Fibroblast of mammary gland (primary cell): ENCODE measurements at regions not wholly inside any gene's neighbourhood (a gene's known extent, or its start where the extent isn't known, plus 50 kb on each side); places are given as distances from the start of the nearest gene placed in this dataset.

Experiments
- DNase-seq: peaks from one replicate; pipeline ENCODE4 v3.0.0-alpha.2; 2010; ENCODE audit warnings: low read depth
- H3K4me3 ChIP-seq: 2 replicates; pipeline ENCODE4 v1.5.1; 2011; ENCODE audit warnings: low read depth, mild to moderate bottlenecking, low read length, moderate library complexity; ENCODE audit not compliant: control insufficient read depth
- TF ChIP-seq, protein P1 (sequence below): conservative IDR thresholded peaks from 2 replicates; pipeline ENCODE4 v1.5.1; 2011; ENCODE audit warnings: low read depth, low read length, inconsistent platforms; ENCODE audit not compliant: control insufficient read depth, insufficient read depth

DNA sequence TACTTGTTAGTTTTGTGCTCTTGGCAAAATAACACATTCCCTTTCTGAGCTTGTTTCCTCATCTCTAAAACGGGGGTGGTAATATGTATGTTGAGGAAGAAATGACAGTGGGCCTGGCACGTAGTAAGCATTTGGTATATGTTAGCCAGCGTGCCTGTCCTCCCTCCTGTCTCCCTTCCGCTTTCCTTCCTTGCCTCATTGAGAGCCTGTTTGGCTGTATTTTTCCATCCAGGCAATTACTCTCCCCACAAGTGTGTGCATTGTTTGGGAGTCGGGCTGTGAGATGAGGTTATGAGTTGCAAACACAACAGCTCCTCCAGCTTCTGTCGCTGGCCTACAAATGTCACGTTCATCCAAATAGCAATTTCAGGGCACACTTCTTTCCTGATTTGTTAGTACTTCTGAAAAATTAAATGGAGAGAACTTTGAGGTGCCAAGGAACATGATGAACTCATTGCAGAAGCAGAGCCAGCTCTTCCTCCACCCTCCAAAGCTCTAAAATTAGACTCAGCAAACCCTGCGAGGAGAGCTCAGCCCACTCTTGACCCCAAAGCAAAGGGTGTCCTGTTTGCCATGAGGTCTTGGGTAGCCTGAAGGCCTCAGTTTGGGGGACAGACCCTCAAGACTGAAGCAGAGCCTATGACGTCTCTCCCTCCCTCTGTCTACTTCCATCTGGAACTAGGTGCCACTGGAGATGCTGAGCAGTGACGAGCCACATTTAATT lies 50.7 kb upstream of the TOX2 start:
- TF ChIP-seq, protein P1, sequence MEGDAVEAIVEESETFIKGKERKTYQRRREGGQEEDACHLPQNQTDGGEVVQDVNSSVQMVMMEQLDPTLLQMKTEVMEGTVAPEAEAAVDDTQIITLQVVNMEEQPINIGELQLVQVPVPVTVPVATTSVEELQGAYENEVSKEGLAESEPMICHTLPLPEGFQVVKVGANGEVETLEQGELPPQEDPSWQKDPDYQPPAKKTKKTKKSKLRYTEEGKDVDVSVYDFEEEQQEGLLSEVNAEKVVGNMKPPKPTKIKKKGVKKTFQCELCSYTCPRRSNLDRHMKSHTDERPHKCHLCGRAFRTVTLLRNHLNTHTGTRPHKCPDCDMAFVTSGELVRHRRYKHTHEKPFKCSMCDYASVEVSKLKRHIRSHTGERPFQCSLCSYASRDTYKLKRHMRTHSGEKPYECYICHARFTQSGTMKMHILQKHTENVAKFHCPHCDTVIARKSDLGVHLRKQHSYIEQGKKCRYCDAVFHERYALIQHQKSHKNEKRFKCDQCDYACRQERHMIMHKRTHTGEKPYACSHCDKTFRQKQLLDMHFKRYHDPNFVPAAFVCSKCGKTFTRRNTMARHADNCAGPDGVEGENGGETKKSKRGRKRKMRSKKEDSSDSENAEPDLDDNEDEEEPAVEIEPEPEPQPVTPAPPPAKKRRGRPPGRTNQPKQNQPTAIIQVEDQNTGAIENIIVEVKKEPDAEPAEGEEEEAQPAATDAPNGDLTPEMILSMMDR: no peak
- DNase-seq: no peak
- H3K4me3 ChIP-seq: no peak overlapping the region

DNA sequence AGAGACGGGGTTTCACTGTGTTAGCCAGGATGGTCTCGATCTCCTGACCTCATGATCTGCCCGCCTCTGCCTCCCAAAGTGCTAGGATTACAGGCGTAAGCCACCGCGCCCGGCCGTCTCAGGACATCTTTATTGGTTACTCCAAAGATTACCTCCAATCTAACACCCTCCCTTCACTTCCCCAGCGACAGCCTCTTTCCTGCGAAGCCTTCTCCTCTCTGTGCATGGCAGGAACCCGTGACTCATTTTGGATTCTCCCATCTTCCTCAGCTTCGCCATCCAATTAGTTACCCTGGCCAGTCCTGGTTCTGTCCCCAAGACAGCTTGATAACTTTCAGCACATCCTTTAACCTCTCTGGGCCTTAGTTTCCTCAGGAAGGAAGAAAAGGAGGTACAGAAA lies 51.3 kb upstream of the TOX2 start:
- no peak overlapping the region for H3K4me3 ChIP-seq
- TF ChIP-seq, protein P1: no peak
- DNase-seq: no peak

DNA sequence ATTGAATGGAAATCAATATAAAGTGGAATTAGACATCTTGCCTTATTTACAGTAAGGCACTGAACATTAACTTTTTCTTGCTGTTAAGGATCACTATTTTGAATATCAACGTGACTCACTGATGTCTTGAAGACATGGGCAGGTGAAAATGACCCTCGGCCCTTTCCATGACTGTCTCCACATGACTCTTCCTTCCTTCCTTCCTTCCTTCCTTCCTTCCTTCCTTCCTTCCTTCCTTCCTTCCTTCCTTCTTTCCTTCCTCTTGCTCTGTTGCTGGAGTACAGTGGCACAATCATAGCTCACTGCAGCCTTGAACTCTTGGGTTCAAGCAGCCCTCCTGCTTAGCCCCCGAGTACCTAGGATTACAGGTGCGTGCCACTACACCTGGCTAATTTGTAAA lies 52.2 kb upstream of the TOX2 start:
- no peak overlapping the region for H3K4me3 ChIP-seq
- DNase-seq: no peak
- TF ChIP-seq, protein P1: no peak

DNA sequence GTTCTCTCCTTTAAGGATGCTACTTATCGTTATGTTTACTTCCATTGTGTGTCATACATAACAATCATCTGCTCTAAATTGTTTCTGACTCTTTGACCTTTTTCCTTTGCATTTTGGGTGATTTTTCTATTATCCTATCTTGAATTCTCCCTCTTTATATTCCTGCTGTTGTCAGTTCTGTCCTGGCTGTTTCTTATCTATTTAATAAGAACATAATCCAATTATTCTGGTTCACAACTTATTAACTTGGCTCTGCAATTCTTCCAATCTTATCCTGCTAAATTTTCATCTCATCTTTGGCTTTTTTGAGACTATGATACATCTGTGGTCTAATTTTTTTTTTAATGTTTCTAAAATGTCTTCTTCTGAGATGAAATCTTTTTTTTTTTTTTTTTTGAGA lies 54.7 kb upstream of the TOX2 start:
- no peak for DNase-seq
- H3K4me3 ChIP-seq: no peak overlapping the region
- TF ChIP-seq, protein P1: no peak

DNA sequence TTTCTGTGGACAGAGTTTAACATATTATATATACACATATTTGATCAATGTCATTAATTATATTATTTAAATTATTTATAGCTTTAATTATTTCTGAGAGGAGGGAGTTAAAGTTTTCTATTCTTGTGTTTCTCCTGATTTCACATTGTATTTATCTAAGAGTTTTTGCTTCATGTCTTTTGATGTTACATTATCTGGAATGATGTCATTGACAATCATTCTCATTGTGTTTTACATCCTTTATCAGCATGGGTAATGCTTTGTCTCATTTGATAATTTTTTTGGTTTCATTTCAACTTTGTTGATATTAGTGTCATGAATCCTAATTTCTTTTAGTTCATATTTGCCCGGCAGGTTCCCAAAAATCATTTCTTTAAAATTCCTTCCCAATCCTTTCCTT lies 56.7 kb upstream of the TOX2 start:
- TF ChIP-seq, protein P1: no peak
- DNase-seq: no peak
- H3K4me3 ChIP-seq: no peak overlapping the region

DNA sequence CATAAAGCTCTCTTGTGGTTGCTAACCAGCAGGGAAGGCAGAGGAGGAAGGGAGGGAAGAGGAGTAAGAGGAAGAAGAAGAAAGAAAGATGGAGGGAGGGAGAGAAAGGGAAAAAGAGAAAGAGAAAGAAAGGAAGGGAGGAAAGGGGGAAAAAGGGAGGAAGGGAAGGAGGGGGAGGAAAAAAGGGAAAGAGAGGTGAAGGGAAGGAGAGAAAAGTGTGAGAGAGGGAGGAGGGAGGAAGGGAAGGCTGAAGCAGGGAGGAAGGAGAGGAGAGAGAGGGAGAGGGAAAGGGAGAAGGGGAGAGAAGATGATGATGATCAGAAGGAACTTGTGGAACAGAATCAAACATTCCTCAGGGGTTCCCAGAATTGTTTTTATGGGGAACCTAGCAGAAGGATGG lies 57.5 kb upstream of the TOX2 start:
- H3K4me3 ChIP-seq: no peak overlapping the region
- DNase-seq: no peak
- TF ChIP-seq, protein P1: no peak

DNA sequence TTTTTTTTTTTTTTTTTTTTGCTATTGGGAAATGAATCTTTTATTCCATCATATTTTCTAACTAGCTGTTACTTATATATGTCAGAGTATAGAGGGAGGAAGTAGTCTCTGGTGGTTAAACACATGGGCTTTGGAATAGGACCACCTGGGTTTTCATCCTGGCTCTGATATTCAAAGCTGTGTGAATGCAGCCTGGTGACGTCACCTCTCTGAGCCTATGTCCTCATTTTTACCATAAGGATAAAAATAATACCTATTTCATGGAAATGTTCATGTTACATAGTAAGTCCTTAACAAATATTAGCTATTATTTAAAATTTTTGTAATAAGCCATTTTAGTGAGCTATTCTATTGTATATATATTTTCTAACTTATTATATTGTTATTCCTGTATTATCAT lies 58.8 kb upstream of the TOX2 start:
- H3K4me3 ChIP-seq: no peak overlapping the region
- TF ChIP-seq, protein P1: no peak
- DNase-seq: no peak
